ENCODE measurements at regions not wholly inside any gene's neighbourhood (a gene's known extent, or its start where the extent isn't known, plus 50 kb on each side); places are given as distances from the start of the nearest gene placed in this dataset.

GRCh38 chr12:19896534-19896933 lies 457.2 kb downstream of the AEBP2 start:
- no peaks in the 10 kb centered on the region for H3K79me2 ChIP-seq (ENCODE audit: control insufficient read depth, insufficient read depth, low read length)
- H3K9ac ChIP-seq (ENCODE audit: low read length) = no peak overlapping the region
- Mint-ChIP-seq H3K27me3 (no peaks in the 10 kb centered on the region), H3K9me3 (ENCODE audit: insufficient read depth) (no peaks in the 10 kb centered on the region), H3K4me3 (no peak overlapping the region), H3K27ac (no peak overlapping the region), H3K4me1 (no peaks in the 10 kb centered on the region)
- no peaks in the 10 kb centered on the region for H4K20me1 ChIP-seq (ENCODE audit: control insufficient read depth, insufficient read depth, low read length, poor library complexity, severe bottlenecking)
- CTCF ChIA-PET = no interaction called here
- no peaks in the 10 kb centered on the region for H3K27me3 ChIP-seq (replicated peaks in 1 of 4; ENCODE audit: control extremely low read depth in 1 of 4, control insufficient read depth in 3 of 4, insufficient read depth in 4 of 4, low read length in 3 of 4)
- H3K4me1 ChIP-seq (ENCODE audit: control insufficient read depth in 2 of 2, insufficient read depth in 2 of 2, low read length in 2 of 2) = no peaks in the 10 kb centered on the region
- H3K4me2 ChIP-seq (replicated peaks; ENCODE audit: low read depth, low read length, poor library complexity, severe bottlenecking) = no peak overlapping the region
- H3K4me3 ChIP-seq (ENCODE audit: control extremely low read depth in 1 of 5, extremely low read depth in 1 of 5, insufficient read depth in 1 of 5, low read depth in 2 of 5, low read length in 4 of 5) = no peak overlapping the region
- ATAC-seq (ENCODE audit: low read depth) (no peak), DNase-seq (no peak)
- TF ChIP-seq EZH2 (IDR thresholded peaks at IDR 0.05; ENCODE audit: borderline replicate concordance, insufficient read depth, low read depth, low read length, poor library complexity, severe bottlenecking) (no peak), CTCF (IDR thresholded peaks at IDR 0.05) (no peak)
- intact Hi-C loops (cut with micrococcal nuclease) = no loop called here
- H3K27ac ChIP-seq (ENCODE audit: low read length in 2 of 2) = no peak overlapping the region
- WGBS (ENCODE audit: insufficient coverage) = 62% methylated on average over 2 of the region's 3 CpGs
- POLR2A ChIA-PET = no interaction called here
- no peak overlapping the region for H2AFZ ChIP-seq (ENCODE audit: insufficient read depth, low read depth, low read length, poor library complexity, severe bottlenecking)
- no peaks in the 10 kb centered on the region for H3K36me3 ChIP-seq (replicated peaks in 1 of 2; ENCODE audit: control extremely low read depth in 1 of 2, control insufficient read depth in 1 of 2, extremely low read depth in 1 of 2, insufficient read depth in 2 of 2, low read length in 1 of 2)
- H3K9me3 ChIP-seq (ENCODE audit: control extremely low read depth in 1 of 3, control insufficient read depth in 2 of 3, insufficient read depth in 1 of 3, low read length in 2 of 3) = peaks cover 0 to 2% (median 0%) of the 10 kb centered on the region in 3 donors

- TF ChIP-seq EZH2 (IDR thresholded peaks at IDR 0.05; ENCODE audit: borderline replicate concordance, insufficient read depth, low read depth, low read length, poor library complexity, severe bottlenecking) = no peak
- TF ChIP-seq CTCF (IDR thresholded peaks at IDR 0.05) = no peak
- H3K4me1 ChIP-seq (ENCODE audit: control insufficient read depth in 2 of 2, insufficient read depth in 2 of 2, low read length in 2 of 2) = no peaks in the 10 kb centered on the region
- ChIA-PET POLR2A (no interaction called here), CTCF (no interaction called here)
- intact Hi-C loops (cut with micrococcal nuclease) = no loop called here
- peaks cover 0 to 2% (median 0%) of the 10 kb centered on the region in 3 donors for H3K9me3 ChIP-seq (ENCODE audit: control extremely low read depth in 1 of 3, control insufficient read depth in 2 of 3, insufficient read depth in 1 of 3, low read length in 2 of 3)
- no peak overlapping the region for H3K27ac ChIP-seq (ENCODE audit: low read length in 2 of 2)
- Mint-ChIP-seq H3K27ac (no peak overlapping the region), H3K4me3 (no peak overlapping the region), H3K27me3 (no peaks in the 10 kb centered on the region), H3K4me1 (no peaks in the 10 kb centered on the region), H3K9me3 (ENCODE audit: insufficient read depth) (no peaks in the 10 kb centered on the region)
- H3K4me3 ChIP-seq (ENCODE audit: control extremely low read depth in 1 of 5, extremely low read depth in 1 of 5, insufficient read depth in 1 of 5, low read depth in 2 of 5, low read length in 4 of 5) = no peak overlapping the region
- H4K20me1 ChIP-seq (ENCODE audit: control insufficient read depth, insufficient read depth, low read length, poor library complexity, severe bottlenecking) = no peaks in the 10 kb centered on the region
- no peaks in the 10 kb centered on the region for H3K27me3 ChIP-seq (replicated peaks in 1 of 4; ENCODE audit: control extremely low read depth in 1 of 4, control insufficient read depth in 3 of 4, insufficient read depth in 4 of 4, low read length in 3 of 4)
- DNase-seq = no peak
- no peak overlapping the region for H2AFZ ChIP-seq (ENCODE audit: insufficient read depth, low read depth, low read length, poor library complexity, severe bottlenecking)
- no peak for ATAC-seq (ENCODE audit: low read depth)
- H3K4me2 ChIP-seq (replicated peaks; ENCODE audit: low read depth, low read length, poor library complexity, severe bottlenecking) = no peak overlapping the region
- no peaks in the 10 kb centered on the region for H3K36me3 ChIP-seq (replicated peaks in 1 of 2; ENCODE audit: control extremely low read depth in 1 of 2, control insufficient read depth in 1 of 2, extremely low read depth in 1 of 2, insufficient read depth in 2 of 2, low read length in 1 of 2)
- no peaks in the 10 kb centered on the region for H3K79me2 ChIP-seq (ENCODE audit: control insufficient read depth, insufficient read depth, low read length)
- no peak overlapping the region for H3K9ac ChIP-seq (ENCODE audit: low read length)
- no CpG with 5 or more reads among the region's 2 CpGs for WGBS (ENCODE audit: insufficient coverage)
Observed at GRCh38 chr12:19897900-19898408, 458.7 kb downstream of the AEBP2 start.

Data from B cell (primary cell).